ENCODE measurements at regions not wholly inside any gene's neighbourhood (a gene's known extent, or its start where the extent isn't known, plus 50 kb on each side); places are given as distances from the start of the nearest gene placed in this dataset.

- intact Hi-C loops (cut with DNase I): no loop called here
- TF ChIP-seq, protein P1, sequence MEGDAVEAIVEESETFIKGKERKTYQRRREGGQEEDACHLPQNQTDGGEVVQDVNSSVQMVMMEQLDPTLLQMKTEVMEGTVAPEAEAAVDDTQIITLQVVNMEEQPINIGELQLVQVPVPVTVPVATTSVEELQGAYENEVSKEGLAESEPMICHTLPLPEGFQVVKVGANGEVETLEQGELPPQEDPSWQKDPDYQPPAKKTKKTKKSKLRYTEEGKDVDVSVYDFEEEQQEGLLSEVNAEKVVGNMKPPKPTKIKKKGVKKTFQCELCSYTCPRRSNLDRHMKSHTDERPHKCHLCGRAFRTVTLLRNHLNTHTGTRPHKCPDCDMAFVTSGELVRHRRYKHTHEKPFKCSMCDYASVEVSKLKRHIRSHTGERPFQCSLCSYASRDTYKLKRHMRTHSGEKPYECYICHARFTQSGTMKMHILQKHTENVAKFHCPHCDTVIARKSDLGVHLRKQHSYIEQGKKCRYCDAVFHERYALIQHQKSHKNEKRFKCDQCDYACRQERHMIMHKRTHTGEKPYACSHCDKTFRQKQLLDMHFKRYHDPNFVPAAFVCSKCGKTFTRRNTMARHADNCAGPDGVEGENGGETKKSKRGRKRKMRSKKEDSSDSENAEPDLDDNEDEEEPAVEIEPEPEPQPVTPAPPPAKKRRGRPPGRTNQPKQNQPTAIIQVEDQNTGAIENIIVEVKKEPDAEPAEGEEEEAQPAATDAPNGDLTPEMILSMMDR (IDR thresholded peaks at IDR 0.05): no peak
- TF ChIP-seq POLR2A (IDR thresholded peaks at IDR 0.05): no peak
- 70 to 71% methylated on average over 3 of the region's 3 CpGs for WGBS, 2 donors
- Histone ChIP-seq H3K27me3 (no peaks in the 10 kb centered on the region), H3K4me3 (replicated peaks in 1 of 3) (no peak overlapping the region), H3K36me3 (no peaks in the 10 kb centered on the region), H3K9me3 (no peaks in the 10 kb centered on the region), H3K4me1 (no peaks in the 10 kb centered on the region), H3K27ac (no peak overlapping the region)
- no peak for DNase-seq
Observed at GRCh38 chr12:89936631-89937030, 228.0 kb upstream of the ATP2B1 start.

GRCh38 chr12:89935850-89936249, 227.2 kb upstream of the ATP2B1 start:
- Histone ChIP-seq H3K27me3 (no peaks in the 10 kb centered on the region), H3K4me3 (replicated peaks in 1 of 3) (no peak overlapping the region), H3K4me1 (no peaks in the 10 kb centered on the region), H3K36me3 (no peaks in the 10 kb centered on the region), H3K27ac (no peak overlapping the region), H3K9me3 (no peaks in the 10 kb centered on the region)
- intact Hi-C loops (cut with DNase I): no loop called here
- DNase-seq: no peak
- WGBS, 2 donors: 81 to 87% methylated on average over 6 of the region's 6 CpGs
- TF ChIP-seq, protein P1 (IDR thresholded peaks at IDR 0.05): no peak
- no peak for TF ChIP-seq POLR2A (IDR thresholded peaks at IDR 0.05)

DNA sequence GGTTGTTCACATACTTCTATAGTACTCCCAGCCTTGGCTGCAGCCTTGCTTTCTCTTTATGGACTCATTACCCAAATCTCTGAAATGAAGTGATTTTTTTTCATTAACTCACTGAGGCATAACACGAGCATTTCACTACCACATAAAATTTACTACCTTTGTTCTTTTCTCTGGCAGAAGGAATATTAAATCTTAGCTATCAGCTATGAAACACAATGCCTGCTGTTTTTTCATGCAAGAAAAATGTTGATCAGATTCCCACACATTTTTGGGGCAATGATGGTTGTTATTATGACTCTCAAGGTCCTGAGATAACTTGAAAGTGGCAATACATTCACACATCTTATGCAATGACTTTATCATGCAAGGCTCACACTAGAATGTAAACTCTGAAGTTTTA, 225.3 kb upstream of the ATP2B1 start:
- no peaks in the 10 kb centered on the region for H3K36me3 ChIP-seq
- WGBS, 2 donors: 62 to 64% methylated on average over 1 of the region's 1 CpG
- no peak overlapping the region for H3K27ac ChIP-seq
- intact Hi-C loops (cut with DNase I): no loop called here
- H3K4me3 ChIP-seq (replicated peaks in 1 of 3): no peak overlapping the region
- no peaks in the 10 kb centered on the region for H3K9me3 ChIP-seq
- H3K27me3 ChIP-seq: no peaks in the 10 kb centered on the region
- TF ChIP-seq POLR2A (IDR thresholded peaks at IDR 0.05): no peak
- TF ChIP-seq, protein P1 (IDR thresholded peaks at IDR 0.05): no peak
- no peaks in the 10 kb centered on the region for H3K4me1 ChIP-seq
- no peak for DNase-seq

DNA sequence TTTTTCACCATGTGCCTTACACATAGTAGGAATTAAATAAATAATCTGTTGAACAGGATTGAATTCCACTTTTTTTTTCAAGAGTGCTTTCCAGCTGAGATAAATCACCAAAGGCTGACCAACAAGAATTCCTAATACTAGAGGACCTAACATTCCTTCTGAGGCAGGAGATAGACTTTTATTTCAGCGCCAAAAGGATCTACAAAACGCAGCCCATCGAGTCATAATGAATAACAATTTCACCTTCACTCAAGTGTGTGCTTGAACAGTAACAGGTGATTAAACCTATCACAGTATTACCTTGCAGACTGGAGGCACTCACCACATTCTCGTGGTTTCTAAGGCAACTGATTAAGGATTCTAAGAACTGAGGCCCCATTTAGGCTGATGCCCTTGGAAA, 224.3 kb upstream of the ATP2B1 start:
- TF ChIP-seq POLR2A (IDR thresholded peaks at IDR 0.05): no peak
- TF ChIP-seq, protein P1 (IDR thresholded peaks at IDR 0.05): no peak
- 26 to 32% methylated on average over 4 of the region's 4 CpGs for WGBS, 2 donors
- H3K9me3 ChIP-seq: no peaks in the 10 kb centered on the region
- no peaks in the 10 kb centered on the region for H3K36me3 ChIP-seq
- no peak overlapping the region for H3K27ac ChIP-seq
- DNase-seq: no peak
- intact Hi-C loops (cut with DNase I): no loop called here
- no peak overlapping the region for H3K4me3 ChIP-seq (replicated peaks in 1 of 3)
- H3K4me1 ChIP-seq: no peaks in the 10 kb centered on the region
- no peaks in the 10 kb centered on the region for H3K27me3 ChIP-seq

GRCh38 chr12:89928467-89928866, 219.8 kb upstream of the ATP2B1 start:
- Histone ChIP-seq H3K27ac (no peak overlapping the region), H3K4me3 (replicated peaks in 1 of 3) (no peak overlapping the region), H3K27me3 (no peaks in the 10 kb centered on the region), H3K9me3 (no peaks in the 10 kb centered on the region), H3K4me1 (no peaks in the 10 kb centered on the region), H3K36me3 (no peaks in the 10 kb centered on the region)
- no peak for DNase-seq
- intact Hi-C loops (cut with DNase I): no loop called here
- TF ChIP-seq, protein P1 (IDR thresholded peaks at IDR 0.05): no peak
- no peak for TF ChIP-seq POLR2A (IDR thresholded peaks at IDR 0.05)
- 60 to 74% methylated on average over 1 of the region's 1 CpG for WGBS, 2 donors

All from thyroid gland (tissue), 4 donors.